DND-41 (cell line): ENCODE measurements at regions not wholly inside any gene's neighbourhood (a gene's known extent, or its start where the extent isn't known, plus 50 kb on each side); places are given as distances from the start of the nearest gene placed in this dataset.
"Not testable (repeated sequence)": the region's sequence is repeated elsewhere in the genome, so short reads cannot be mapped to it uniquely, and the experiment has no call there.

Experiments used
- CTCF ChIP-seq: IDR thresholded peaks from 2 replicates; pipeline ENCODE4 v1.5.1; 2012; ENCODE audit warnings: borderline replicate concordance, low read length, moderate library complexity, mild to moderate bottlenecking; ENCODE audit not compliant: poor library complexity, severe bottlenecking; ENCODE audit errors: extremely low read depth
- EZH2 ChIP-seq: IDR thresholded peaks from 3 replicates; pipeline ENCODE4 v1.6.1; 2012; ENCODE audit warnings: borderline replicate concordance, low read depth, mild to moderate bottlenecking, moderate library complexity, low read length, inconsistent platforms; ENCODE audit not compliant: severe bottlenecking

DNA sequence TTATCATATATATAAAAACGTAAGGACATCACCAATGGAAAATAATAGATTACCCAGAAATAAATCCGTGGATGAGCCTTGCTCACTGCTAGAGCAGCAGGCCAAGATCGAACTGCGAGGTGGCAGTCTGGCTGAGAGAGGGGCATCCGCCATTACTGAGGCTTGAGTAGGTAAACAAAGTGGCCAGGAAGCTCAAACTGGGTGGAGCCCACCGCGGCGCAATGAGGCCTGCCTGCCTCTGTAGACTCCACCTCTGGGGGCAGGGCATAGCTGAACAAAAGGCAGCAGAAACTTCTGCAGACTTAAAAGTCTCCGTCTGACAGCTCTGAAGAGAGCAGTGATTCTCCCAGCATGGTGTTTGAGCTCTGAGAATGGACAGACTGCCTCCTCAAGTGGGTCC is 1018.0 kb upstream of the SLC39A10 start:
- not testable (repeated sequence) for TF ChIP-seq CTCF, EZH2
